GM13976 (cell line): ENCODE measurements at regions not wholly inside any gene's neighbourhood (a gene's known extent, or its start where the extent isn't known, plus 50 kb on each side); places are given as distances from the start of the nearest gene placed in this dataset.

ENCODE experiments used
- DNase-seq: peaks from one replicate; pipeline ENCODE4 v3.0.0; 2012; ENCODE audit warnings: low spot score
- in situ Hi-C: fragments of 300-500 bp; cut with MboI; formaldehyde crosslinking; loops from one replicate; pipeline ENCODE4 v1.12.0; 2022; ENCODE audit warnings: low sequenced_read_pairs, mixed read lengths, inconsistent platforms; ENCODE audit not compliant: unreplicated experiment
- TF ChIP-seq, protein P1 (sequence below): IDR thresholded peaks from 2 replicates; pipeline ENCODE4 v1.5.1; 2012; ENCODE audit warnings: borderline replicate concordance, mild to moderate bottlenecking; ENCODE audit not compliant: insufficient read depth; ENCODE audit errors: extremely low read depth, missing control alignments, control extremely low read depth

DNA sequence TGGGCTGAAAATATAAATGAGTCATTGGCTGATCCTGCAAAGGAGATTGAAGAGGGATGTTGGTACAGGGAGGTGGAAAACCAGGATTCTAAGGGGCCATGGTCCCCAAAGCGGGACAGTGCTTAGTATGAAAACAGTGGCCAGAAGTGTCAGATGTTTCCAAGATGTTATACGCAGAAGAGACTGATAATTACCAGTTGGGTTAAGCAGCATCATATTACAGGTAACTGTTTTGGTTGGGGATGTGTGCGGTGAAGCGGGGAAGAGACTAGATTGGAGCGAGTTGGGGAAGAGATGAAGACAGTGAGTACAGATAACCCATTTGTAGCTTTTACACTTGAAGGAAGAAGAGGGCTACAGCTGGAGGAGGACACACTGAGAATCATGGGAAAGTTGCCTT lies 80.8 kb downstream of the PLEKHG1 start:
- no peak for DNase-seq
- in situ Hi-C loops = no loop called here
- TF ChIP-seq, protein P1, sequence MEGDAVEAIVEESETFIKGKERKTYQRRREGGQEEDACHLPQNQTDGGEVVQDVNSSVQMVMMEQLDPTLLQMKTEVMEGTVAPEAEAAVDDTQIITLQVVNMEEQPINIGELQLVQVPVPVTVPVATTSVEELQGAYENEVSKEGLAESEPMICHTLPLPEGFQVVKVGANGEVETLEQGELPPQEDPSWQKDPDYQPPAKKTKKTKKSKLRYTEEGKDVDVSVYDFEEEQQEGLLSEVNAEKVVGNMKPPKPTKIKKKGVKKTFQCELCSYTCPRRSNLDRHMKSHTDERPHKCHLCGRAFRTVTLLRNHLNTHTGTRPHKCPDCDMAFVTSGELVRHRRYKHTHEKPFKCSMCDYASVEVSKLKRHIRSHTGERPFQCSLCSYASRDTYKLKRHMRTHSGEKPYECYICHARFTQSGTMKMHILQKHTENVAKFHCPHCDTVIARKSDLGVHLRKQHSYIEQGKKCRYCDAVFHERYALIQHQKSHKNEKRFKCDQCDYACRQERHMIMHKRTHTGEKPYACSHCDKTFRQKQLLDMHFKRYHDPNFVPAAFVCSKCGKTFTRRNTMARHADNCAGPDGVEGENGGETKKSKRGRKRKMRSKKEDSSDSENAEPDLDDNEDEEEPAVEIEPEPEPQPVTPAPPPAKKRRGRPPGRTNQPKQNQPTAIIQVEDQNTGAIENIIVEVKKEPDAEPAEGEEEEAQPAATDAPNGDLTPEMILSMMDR = no peak

DNA sequence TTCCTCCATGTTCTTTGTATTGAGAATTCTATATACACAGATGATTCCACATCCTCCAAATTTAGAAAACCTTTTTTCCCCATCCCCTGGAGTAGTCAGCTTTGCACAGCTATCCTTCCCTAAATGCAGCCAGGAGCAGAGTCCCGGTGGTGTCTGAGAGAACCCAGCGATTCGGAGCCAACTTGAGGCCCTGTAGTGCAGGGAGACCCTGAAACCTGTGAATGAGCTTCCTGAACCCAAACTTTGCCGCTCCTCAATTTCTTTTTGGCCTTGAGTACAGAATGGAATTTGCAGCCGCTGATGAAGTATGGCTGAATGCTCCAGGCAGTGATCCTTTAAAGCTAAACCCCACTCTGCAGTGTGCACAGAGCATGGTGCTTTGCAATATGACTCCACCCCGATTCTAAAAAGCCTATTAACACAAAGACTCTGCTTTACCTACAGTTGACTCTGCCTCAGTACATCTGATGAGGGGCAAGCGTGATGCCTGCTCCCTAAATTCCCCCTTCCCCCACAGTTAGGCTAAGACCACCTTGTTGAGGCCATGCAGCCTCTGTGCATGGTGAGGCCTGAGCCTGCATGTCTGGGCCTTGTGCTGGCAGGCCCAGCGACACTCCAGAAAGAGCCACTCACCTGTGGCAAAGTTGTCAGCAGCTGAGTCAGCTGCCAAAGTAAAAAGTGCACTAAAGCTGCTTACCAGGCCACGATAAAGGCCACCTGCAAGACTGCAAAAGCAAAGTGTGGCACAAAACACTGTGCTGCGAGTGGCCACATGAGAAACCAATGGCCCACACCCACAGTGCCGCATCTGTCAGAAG lies 82.1 kb downstream of the PLEKHG1 start:
- TF ChIP-seq, protein P1 = no peak
- in situ Hi-C loops = no loop called here
- no peak for DNase-seq

DNA sequence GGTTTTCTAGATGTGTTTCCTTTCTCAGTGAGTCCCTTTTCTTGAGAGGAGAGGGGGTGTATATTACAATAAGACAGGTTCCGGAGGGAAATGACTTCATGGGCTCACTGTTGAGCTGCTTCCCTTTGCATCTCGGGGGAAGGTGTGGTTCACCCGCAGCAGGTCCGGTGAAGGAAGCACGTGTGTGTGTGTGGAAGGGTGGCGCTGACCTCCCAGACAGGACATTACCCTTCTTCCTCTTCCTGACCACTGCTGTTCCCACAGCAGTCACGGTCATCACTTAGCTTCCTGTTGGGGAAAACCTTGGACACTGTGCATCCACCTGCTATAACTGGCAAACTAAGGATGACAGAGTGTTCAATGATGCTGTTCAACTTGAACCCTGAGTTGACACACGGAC lies 83.6 kb downstream of the PLEKHG1 start:
- no peak for DNase-seq
- in situ Hi-C loops = no loop called here
- TF ChIP-seq, protein P1 = no peak

DNA sequence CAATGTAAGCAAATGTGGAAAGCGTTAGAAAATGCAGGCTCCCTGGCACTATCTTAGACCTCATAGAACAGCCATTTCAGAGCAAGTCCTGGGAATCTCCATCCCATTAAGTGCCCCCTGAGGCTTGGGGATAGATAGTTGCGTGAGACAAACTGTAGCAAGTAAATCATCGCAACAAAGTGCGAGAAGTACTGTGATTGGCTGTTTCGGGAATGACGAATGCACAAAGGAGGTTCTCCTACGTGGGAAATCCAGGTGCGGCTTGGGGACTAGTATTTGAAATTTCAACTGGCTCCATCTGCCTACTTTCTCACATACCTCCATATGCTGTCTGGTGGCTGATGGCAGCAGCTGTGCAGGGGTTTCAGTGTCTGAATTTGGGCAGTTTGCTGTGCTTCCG lies 84.5 kb downstream of the PLEKHG1 start:
- in situ Hi-C loops = no loop called here
- TF ChIP-seq, protein P1 = no peak
- no peak for DNase-seq

DNA sequence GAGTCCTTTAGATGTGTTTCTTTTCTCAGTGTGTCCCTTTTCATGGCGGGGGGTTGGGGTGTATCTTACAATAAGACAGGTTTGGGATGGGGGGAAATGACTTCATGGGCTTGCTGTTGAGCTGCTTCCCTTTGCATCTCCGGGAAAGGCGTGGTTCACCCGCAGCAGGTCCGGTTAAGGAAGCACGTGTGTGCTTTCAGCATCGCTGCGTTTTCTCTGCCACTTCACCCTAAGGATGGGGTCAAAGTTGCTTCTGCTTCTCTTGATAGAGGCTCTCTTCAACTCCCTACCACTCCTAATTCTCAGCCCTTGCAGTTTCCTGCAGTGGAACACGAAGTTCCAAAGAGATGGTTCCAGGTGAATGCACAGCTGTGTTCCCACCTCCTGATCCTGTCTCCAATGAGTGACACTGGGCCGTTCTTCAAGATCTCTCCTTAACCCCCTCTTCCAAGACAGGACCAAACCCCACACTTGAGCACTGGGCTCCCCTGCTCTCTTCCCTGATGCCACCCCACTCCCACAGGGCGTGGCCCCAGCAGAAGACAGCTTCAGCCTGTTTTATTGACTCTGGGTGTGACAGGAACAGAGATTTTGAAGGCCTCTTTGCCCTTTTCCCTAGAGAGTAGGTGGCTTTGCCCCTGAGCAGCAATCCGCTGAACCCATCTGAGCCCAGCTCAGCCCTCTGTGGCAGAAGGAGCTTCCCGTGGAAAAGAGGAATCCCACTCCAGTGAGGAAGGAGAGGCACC lies 85.2 kb downstream of the PLEKHG1 start:
- DNase-seq = no peak
- in situ Hi-C loops = no loop called here
- TF ChIP-seq, protein P1 = no peak

DNA sequence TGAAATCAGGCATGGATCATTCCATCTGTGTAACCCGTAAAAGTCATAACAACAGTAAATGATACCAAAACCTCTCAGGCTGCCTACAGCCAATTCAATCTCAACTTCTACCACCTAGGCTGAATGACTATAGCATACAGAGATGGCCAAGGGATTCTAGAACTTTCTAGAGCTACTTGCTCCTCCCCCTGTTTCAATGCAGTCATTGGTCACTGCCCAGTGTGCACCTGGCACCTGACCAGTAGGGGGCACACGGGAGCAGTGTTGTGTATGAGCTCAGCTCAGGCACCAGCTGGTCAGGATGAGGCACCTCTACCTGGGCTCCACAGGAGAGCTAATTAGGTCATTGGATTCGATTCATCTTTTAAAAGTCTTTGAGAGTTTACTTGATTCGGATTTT lies 86.2 kb downstream of the PLEKHG1 start:
- in situ Hi-C loops = no loop called here
- TF ChIP-seq, protein P1 = peak; percentile 74
- DNase-seq = peak; percentile 64
